ENCODE measurements at regions not wholly inside any gene's neighbourhood (a gene's known extent, or its start where the extent isn't known, plus 50 kb on each side); places are given as distances from the start of the nearest gene placed in this dataset.

DNA sequence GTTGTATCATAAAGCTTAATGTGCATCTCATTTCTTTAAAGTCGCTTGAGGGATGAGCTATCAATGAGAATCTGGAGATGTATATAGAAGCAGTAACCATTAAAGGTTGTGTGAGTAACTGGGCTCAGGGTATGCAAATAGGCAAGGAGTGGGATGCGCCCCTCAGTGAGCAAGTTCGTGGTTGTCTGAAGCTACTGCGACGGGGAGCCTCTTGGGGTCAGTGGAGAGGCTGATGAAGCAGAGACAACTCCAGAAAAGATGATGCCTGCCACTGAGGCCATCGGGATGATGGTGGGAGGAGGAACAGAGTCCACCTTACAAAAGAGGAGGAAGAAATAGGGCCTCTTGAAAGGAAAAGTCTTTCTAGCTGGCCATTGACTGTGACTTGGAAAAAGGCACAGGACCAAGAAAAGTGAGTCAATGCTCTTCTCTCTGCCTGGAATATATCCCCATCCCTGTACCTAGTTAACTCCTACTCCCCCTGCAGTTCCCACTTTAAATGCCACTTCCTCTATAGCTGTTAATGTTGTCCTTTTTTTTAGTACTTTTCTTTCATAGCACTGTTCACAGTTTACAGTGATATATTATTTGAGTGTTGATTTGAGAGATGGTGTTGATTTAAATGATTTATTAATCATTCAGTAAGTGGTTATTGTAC is 51.4 kb upstream of the LSM6 start:
- Histone ChIP-seq H3K9me3 (no peaks in the 10 kb centered on the region), H3K36me3 (ENCODE audit: insufficient read depth in 1 of 2, low read depth in 1 of 2) (no peaks in the 10 kb centered on the region), H3K4me3 (no peak overlapping the region), H3K27me3 (ENCODE audit: insufficient read depth in 3 of 3, low read length in 2 of 3) (no peaks in the 10 kb centered on the region), H3K27ac (no peak overlapping the region), H3K4me1 (no peaks in the 10 kb centered on the region)
- no peak for ATAC-seq
- TF ChIP-seq, protein P1, sequence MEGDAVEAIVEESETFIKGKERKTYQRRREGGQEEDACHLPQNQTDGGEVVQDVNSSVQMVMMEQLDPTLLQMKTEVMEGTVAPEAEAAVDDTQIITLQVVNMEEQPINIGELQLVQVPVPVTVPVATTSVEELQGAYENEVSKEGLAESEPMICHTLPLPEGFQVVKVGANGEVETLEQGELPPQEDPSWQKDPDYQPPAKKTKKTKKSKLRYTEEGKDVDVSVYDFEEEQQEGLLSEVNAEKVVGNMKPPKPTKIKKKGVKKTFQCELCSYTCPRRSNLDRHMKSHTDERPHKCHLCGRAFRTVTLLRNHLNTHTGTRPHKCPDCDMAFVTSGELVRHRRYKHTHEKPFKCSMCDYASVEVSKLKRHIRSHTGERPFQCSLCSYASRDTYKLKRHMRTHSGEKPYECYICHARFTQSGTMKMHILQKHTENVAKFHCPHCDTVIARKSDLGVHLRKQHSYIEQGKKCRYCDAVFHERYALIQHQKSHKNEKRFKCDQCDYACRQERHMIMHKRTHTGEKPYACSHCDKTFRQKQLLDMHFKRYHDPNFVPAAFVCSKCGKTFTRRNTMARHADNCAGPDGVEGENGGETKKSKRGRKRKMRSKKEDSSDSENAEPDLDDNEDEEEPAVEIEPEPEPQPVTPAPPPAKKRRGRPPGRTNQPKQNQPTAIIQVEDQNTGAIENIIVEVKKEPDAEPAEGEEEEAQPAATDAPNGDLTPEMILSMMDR (IDR thresholded peaks at IDR 0.05), result no peak
- intact Hi-C loops (cut with DNase I), result no loop called here
- DNase-seq, result no peak
- WGBS, 3 donors, result 63 to 66% (median 65%) methylated on average over 6 of the region's 6 CpGs

DNA sequence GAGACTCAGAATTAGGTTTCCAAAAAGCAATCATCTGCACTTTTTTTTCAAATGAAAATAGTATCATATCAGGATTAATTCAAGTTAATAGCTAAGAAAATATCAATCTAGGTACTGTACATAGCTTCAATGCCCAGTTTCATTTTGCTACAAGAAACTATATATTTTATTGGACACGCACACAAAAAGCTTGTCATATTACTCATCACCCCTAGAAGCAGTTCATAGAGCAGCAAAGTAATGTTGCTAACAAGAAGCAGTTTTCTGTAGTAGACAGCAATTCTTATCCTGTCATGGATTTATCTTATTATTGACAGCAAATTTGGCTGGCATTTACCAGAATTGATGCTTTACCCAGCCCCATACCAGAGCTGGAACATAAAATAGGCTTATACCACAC is 52.3 kb upstream of the LSM6 start:
- Histone ChIP-seq H3K36me3 (ENCODE audit: insufficient read depth in 1 of 2, low read depth in 1 of 2) (no peaks in the 10 kb centered on the region), H3K4me3 (no peak overlapping the region), H3K27ac (no peak overlapping the region), H3K4me1 (no peaks in the 10 kb centered on the region), H3K9me3 (no peaks in the 10 kb centered on the region), H3K27me3 (ENCODE audit: insufficient read depth in 3 of 3, low read length in 2 of 3) (no peaks in the 10 kb centered on the region)
- TF ChIP-seq, protein P1 (IDR thresholded peaks at IDR 0.05), result no peak
- intact Hi-C loops (cut with DNase I), result no loop called here
- no peak for DNase-seq
- WGBS, 3 donors, result 82 to 93% (median 89%) methylated on average over 1 of the region's 1 CpG
- ATAC-seq, result no peak

DNA sequence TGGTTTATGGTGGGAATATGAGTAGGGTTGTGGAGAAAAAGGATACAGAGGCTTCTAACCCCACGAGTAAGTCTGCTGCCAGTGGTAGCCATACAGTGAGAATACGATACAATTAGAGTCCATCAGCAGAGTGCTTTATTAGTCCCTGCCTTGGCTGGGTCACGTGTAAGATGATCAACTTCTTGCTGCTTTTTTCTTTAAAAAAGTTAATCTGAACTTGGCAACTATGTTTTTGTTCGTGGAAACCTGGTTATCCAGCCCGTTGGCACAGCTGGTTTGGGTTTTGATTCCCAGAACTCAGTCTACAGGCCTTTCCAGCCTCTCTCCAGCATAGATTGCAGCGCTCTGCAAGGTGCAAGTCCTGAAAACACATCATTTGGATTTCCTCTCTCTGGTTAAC is 53.1 kb upstream of the LSM6 start:
- no peak overlapping the region for H3K4me3 ChIP-seq
- DNase-seq (no peak), ATAC-seq (no peak)
- H3K36me3 ChIP-seq (ENCODE audit: insufficient read depth in 1 of 2, low read depth in 1 of 2), result no peaks in the 10 kb centered on the region
- no peaks in the 10 kb centered on the region for H3K9me3 ChIP-seq
- 39 to 49% (median 41%) methylated on average over 6 of the region's 6 CpGs for WGBS, 3 donors
- TF ChIP-seq, protein P1 (IDR thresholded peaks at IDR 0.05), result no peak
- intact Hi-C loops (cut with DNase I), result no loop called here
- no peaks in the 10 kb centered on the region for H3K4me1 ChIP-seq
- no peak overlapping the region for H3K27ac ChIP-seq
- H3K27me3 ChIP-seq (ENCODE audit: insufficient read depth in 3 of 3, low read length in 2 of 3), result no peaks in the 10 kb centered on the region

DNA sequence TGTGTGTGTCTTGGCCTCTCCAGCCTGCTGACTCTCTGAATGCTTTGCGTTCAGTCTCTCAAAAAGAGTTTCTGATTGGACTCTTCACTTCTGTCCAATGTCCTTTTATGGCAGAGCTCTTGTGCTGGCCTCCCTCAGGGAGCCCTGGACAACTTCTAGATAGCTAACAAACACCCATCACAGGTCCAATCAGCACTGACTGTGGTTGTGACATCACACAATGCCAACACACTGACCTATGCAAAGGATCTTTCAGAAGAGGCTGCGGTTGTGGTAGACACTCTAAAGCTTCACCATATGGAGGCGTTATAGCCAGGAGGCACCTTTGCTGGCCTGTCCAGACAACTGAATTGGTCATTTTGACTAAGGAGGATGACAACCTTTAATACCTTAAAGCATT is 53.8 kb upstream of the LSM6 start:
- ATAC-seq (no peak), DNase-seq (no peak)
- Histone ChIP-seq H3K36me3 (ENCODE audit: insufficient read depth in 1 of 2, low read depth in 1 of 2) (no peaks in the 10 kb centered on the region), H3K27me3 (ENCODE audit: insufficient read depth in 3 of 3, low read length in 2 of 3) (no peaks in the 10 kb centered on the region), H3K27ac (no peak overlapping the region), H3K4me1 (no peaks in the 10 kb centered on the region), H3K9me3 (no peaks in the 10 kb centered on the region), H3K4me3 (no peak overlapping the region)
- TF ChIP-seq, protein P1 (IDR thresholded peaks at IDR 0.05), result no peak
- 84 to 87% (median 84%) methylated on average over 3 of the region's 3 CpGs for WGBS, 3 donors
- intact Hi-C loops (cut with DNase I), result no loop called here

DNA sequence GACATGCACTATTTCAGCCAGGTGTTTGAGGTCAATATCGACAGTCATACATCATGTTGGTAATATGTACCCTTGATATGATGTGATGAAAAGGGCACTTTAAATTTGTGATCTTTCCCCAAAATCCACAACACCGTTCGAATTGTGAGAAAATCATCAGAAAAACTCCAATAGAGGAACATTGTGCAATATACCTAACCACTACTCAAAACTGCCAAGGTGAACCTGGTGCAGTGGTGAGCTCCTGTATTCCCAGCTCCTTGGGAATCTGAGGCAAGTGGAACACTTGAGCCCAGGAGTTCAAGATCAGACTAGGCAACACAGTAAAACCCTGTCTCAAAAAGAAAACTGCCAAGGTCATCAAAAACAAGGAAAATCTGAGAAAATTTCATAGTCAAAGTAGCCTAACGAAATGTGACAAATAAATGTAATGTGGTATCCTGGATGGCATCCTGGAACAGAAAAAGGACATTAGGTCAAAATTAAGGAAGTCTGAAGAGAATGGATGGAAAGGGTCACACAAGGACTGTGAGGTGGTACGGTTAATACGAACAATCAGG is 55.6 kb upstream of the LSM6 start:
- WGBS, 3 donors, result 86 to 90% (median 89%) methylated on average over 6 of the region's 6 CpGs

More for the DNA sequence above, 55.6 kb upstream of the LSM6 start:
- Histone ChIP-seq H3K27me3 (ENCODE audit: insufficient read depth in 3 of 3, low read length in 2 of 3) (no peaks in the 10 kb centered on the region), H3K4me1 (no peaks in the 10 kb centered on the region), H3K36me3 (ENCODE audit: insufficient read depth in 1 of 2, low read depth in 1 of 2) (no peaks in the 10 kb centered on the region), H3K4me3 (no peak overlapping the region), H3K9me3 (no peaks in the 10 kb centered on the region), H3K27ac (no peak overlapping the region)
- intact Hi-C loops (cut with DNase I), result no loop called here
- DNase-seq, result no peak
- no peak for ATAC-seq
- TF ChIP-seq, protein P1 (IDR thresholded peaks at IDR 0.05), result no peak

Measured in psoas muscle (tissue), 7 donors.